K562 (cell line): ENCODE measurements at regions not wholly inside any gene's neighbourhood (a gene's known extent, or its start where the extent isn't known, plus 50 kb on each side); places are given as distances from the start of the nearest gene placed in this dataset.

Experiments
- E2F8 ChIP-seq: fragments of 450-650 bp; IDR thresholded peaks from 2 replicates; pipeline ENCODE4 v1.7.1; 2018; ENCODE audit warnings: mild to moderate bottlenecking, low read depth; ENCODE audit not compliant: partially characterized antibody
- ZNF224 ChIP-seq: sonication (generic); formaldehyde crosslinking; IDR thresholded peaks from 2 replicates; pipeline ENCODE4 v1.8.0; 2022; ENCODE audit warnings: mild to moderate bottlenecking, missing genetic modification reagents
- TF ChIP-seq, protein P1 (sequence below), 2 experiments: fragments of 450-650 bp in 1 of 2; sonication (generic) in 1 of 2; formaldehyde crosslinking in 1 of 2; IDR thresholded peaks; 2 replicates each; pipeline versions ENCODE4 v1.7.1 to v1.9.0; 2016 to 2022; ENCODE audit warnings: inconsistent platforms in 1 of 2, mild to moderate bottlenecking in 1 of 2, missing genetic modification reagents in 1 of 2

GRCh38 chr16:66141885-66142284 lies 224.6 kb upstream of the CDH5 start (continued):
- TF ChIP-seq, protein P1, sequence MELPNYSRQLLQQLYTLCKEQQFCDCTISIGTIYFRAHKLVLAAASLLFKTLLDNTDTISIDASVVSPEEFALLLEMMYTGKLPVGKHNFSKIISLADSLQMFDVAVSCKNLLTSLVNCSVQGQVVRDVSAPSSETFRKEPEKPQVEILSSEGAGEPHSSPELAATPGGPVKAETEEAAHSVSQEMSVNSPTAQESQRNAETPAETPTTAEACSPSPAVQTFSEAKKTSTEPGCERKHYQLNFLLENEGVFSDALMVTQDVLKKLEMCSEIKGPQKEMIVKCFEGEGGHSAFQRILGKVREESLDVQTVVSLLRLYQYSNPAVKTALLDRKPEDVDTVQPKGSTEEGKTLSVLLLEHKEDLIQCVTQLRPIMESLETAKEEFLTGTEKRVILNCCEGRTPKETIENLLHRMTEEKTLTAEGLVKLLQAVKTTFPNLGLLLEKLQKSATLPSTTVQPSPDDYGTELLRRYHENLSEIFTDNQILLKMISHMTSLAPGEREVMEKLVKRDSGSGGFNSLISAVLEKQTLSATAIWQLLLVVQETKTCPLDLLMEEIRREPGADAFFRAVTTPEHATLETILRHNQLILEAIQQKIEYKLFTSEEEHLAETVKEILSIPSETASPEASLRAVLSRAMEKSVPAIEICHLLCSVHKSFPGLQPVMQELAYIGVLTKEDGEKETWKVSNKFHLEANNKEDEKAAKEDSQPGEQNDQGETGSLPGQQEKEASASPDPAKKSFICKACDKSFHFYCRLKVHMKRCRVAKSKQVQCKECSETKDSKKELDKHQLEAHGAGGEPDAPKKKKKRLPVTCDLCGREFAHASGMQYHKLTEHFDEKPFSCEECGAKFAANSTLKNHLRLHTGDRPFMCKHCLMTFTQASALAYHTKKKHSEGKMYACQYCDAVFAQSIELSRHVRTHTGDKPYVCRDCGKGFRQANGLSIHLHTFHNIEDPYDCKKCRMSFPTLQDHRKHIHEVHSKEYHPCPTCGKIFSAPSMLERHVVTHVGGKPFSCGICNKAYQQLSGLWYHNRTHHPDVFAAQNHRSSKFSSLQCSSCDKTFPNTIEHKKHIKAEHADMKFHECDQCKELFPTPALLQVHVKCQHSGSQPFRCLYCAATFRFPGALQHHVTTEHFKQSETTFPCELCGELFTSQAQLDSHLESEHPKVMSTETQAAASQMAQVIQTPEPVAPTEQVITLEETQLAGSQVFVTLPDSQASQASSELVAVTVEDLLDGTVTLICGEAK (IDR thresholded peaks at IDR 0.05): no peak
- TF ChIP-seq, protein P1 (CRISPR knock-in tag; IDR thresholded peaks at IDR 0.05): no peak
- no peak for TF ChIP-seq E2F8
- TF ChIP-seq ZNF224 (CRISPR knock-in tag): no peak
- TF ChIP-seq, all 486 proteins: peak for 0
